Testis (tissue), 2 donors: ENCODE measurements at regions not wholly inside any gene's neighbourhood (a gene's known extent, or its start where the extent isn't known, plus 50 kb on each side); places are given as distances from the start of the nearest gene placed in this dataset.

Source experiments
- CTCF ChIP-seq, 3 experiments: fragments of 450-650 bp in 2 of 3; fragments of 200-600 bp in 1 of 3; sonication (generic) in 1 of 3; IDR thresholded peaks; one replicate each; pipeline ENCODE4 v1.5.1; 2016 to 2019; ENCODE audit warnings: antibody characterized with exemption in 3 of 3, mild to moderate bottlenecking in 2 of 3, moderate library complexity in 1 of 3
- POLR2A ChIP-seq: fragments of 450-650 bp; IDR thresholded peaks from one replicate; pipeline ENCODE4 v1.6.1; 2017; ENCODE audit warnings: antibody characterized with exemption, mild to moderate bottlenecking, moderate library complexity

GRCh38 chr21:35770101-35770945 lies 290.0 kb downstream of the SETD4 start:
- no peak for TF ChIP-seq POLR2A
- TF ChIP-seq CTCF (IDR thresholded peaks at IDR 0.05) = no peak
